GM10248 (cell line): ENCODE measurements at regions not wholly inside any gene's neighbourhood (a gene's known extent, or its start where the extent isn't known, plus 50 kb on each side); places are given as distances from the start of the nearest gene placed in this dataset.

ENCODE experiments used
- CTCF ChIA-PET: fragments of 300-600 bp; sonication (Branson Sonifier 250); formaldehyde crosslinking; extraction: SDS; loops from one replicate; lab custom pipeline; 2021; ENCODE audit warnings: antibody characterized with exemption; lab: Yijun Ruan, JAX
- POLR2A ChIA-PET: fragments of 350-650 bp; sonication (Branson Sonifier 250); formaldehyde crosslinking; extraction: SDS; loops from one replicate; lab custom pipeline; 2020; ENCODE audit warnings: antibody characterized with exemption; lab: Yijun Ruan, JAX
- DNase-seq: peaks from one replicate; pipeline ENCODE4 v3.0.0; 2012; ENCODE audit errors: extremely low spot score
- CTCF ChIP-seq: IDR thresholded peaks from 2 replicates; pipeline ENCODE4 v1.5.1; 2012; ENCODE audit warnings: mild to moderate bottlenecking, low read depth; ENCODE audit errors: extremely low read depth, missing control alignments, control extremely low read depth

- ChIA-PET POLR2A (no interaction called here), CTCF (interaction anchor here (0.9 to 1.1 kb wide), 3 partner anchors 9 to 49 kb away, joined by 3 to 4 read pairs (median 3); no protein-coding TSS in a partner anchor)
- DNase-seq: no peak
- no peak for TF ChIP-seq CTCF
These were observed 50.7 kb upstream of the PLEKHG1 start for GRCh38 chr6:150549007-150549406.

GRCh38 chr6:150549674-150550101 lies 50.0 kb upstream of the PLEKHG1 start:
- ChIA-PET CTCF (interaction anchor here (0.9 to 1.1 kb wide), 2 partner anchors 8 to 12 kb away, joined by 3 to 4 read pairs; no protein-coding TSS in a partner anchor), POLR2A (no interaction called here)
- DNase-seq: no peak
- no peak for TF ChIP-seq CTCF
